SK-N-SH treated with all-trans-retinoic acid at 6 μM for 48 hours (cell line): ENCODE measurements at regions not wholly inside any gene's neighbourhood (a gene's known extent, or its start where the extent isn't known, plus 50 kb on each side); places are given as distances from the start of the nearest gene placed in this dataset.

Source experiments
- ATAC-seq: fragments of 200-7000 bp; cut with Tn5 transposase; 3 replicates; pipeline ENCODE4 v1.9.1; 2020; ENCODE audit warnings: mild to moderate bottlenecking, moderate library complexity
- ARNTL ChIP-seq: fragments of 450-650 bp; formaldehyde crosslinking; IDR thresholded peaks from 2 replicates; pipeline ENCODE4 v1.5.0; 2020; ENCODE audit warnings: low read depth, mild to moderate bottlenecking, moderate library complexity, borderline replicate concordance
- BACH2 ChIP-seq: fragments of 250-450 bp; sonication (Bioruptor Pico); IDR thresholded peaks from 2 replicates; pipeline ENCODE4 v1.9.0; 2021; ENCODE audit warnings: mild to moderate bottlenecking, borderline replicate concordance
- CSDC2 ChIP-seq: fragments of 250-450 bp; sonication (Bioruptor Pico); IDR thresholded peaks from 2 replicates; pipeline ENCODE4 v1.5.0; 2020; ENCODE audit warnings: mild to moderate bottlenecking, moderate library complexity
- ESRRG ChIP-seq: fragments of 250-450 bp; sonication (Bioruptor Pico); IDR thresholded peaks from 2 replicates; pipeline ENCODE4 v1.6.1; 2021; ENCODE audit warnings: mild to moderate bottlenecking
- GLIS3 ChIP-seq: fragments of 250-450 bp; sonication (Bioruptor Pico); IDR thresholded peaks from 2 replicates; pipeline ENCODE4 v1.5.0; 2020; ENCODE audit warnings: mild to moderate bottlenecking, moderate library complexity
- ISL1 ChIP-seq: fragments of 250-450 bp; sonication (Bioruptor Pico); IDR thresholded peaks from 2 replicates; pipeline ENCODE4 v2.1.2; 2022; ENCODE audit warnings: mild to moderate bottlenecking, moderate library complexity
- OSR1 ChIP-seq: fragments of 250-450 bp; sonication (Bioruptor Pico); IDR thresholded peaks from 2 replicates; pipeline ENCODE4 v1.8.0; 2022; ENCODE audit warnings: moderate library complexity, mild to moderate bottlenecking, inconsistent platforms
- PPARA ChIP-seq: fragments of 250-450 bp; sonication (Bioruptor Pico); IDR thresholded peaks from 2 replicates; pipeline ENCODE4 v1.5.0; 2020; ENCODE audit warnings: mild to moderate bottlenecking, borderline replicate concordance
- RARB ChIP-seq: fragments of 250-450 bp; sonication (Bioruptor Pico); IDR thresholded peaks from 2 replicates; pipeline ENCODE4 v1.8.0; 2021; ENCODE audit warnings: mild to moderate bottlenecking, moderate library complexity
- SNAI2 ChIP-seq: fragments of 250-450 bp; sonication (Bioruptor Pico); IDR thresholded peaks from 2 replicates; pipeline ENCODE4 v1.5.0; 2020; ENCODE audit warnings: mild to moderate bottlenecking, moderate library complexity
- TCF4 ChIP-seq: fragments of 250-450 bp; sonication (Bioruptor Pico); IDR thresholded peaks from 2 replicates; pipeline ENCODE4 v1.8.0; 2021; ENCODE audit warnings: mild to moderate bottlenecking, moderate library complexity, borderline replicate concordance
- ZC3H10 ChIP-seq: fragments of 250-450 bp; sonication (Bioruptor Pico); IDR thresholded peaks from 2 replicates; pipeline ENCODE4 v1.5.1; 2021; ENCODE audit warnings: mild to moderate bottlenecking, moderate library complexity
- ZFP3 ChIP-seq: fragments of 250-450 bp; sonication (Bioruptor Pico); IDR thresholded peaks from 2 replicates; pipeline ENCODE4 v1.5.0; 2020; ENCODE audit warnings: mild to moderate bottlenecking, moderate library complexity
- ZFP30 ChIP-seq: fragments of 450-650 bp; formaldehyde crosslinking; IDR thresholded peaks from 2 replicates; pipeline ENCODE4 v1.5.0; 2022; ENCODE audit warnings: mild to moderate bottlenecking, moderate library complexity
- ZNF8 ChIP-seq: fragments of 450-650 bp; formaldehyde crosslinking; IDR thresholded peaks from 2 replicates; pipeline ENCODE4 v1.5.0; 2020; ENCODE audit warnings: mild to moderate bottlenecking, moderate library complexity
- TF ChIP-seq, protein P1 (sequence below): fragments of 250-450 bp; sonication (Bioruptor Pico); IDR thresholded peaks from 2 replicates; pipeline ENCODE4 v1.5.1; 2021; ENCODE audit warnings: mild to moderate bottlenecking, moderate library complexity
- TF ChIP-seq, protein P2 (sequence below): fragments of 250-450 bp; sonication (Bioruptor Pico); IDR thresholded peaks from 2 replicates; pipeline ENCODE4 v1.8.0; 2020; ENCODE audit warnings: mild to moderate bottlenecking, moderate library complexity, borderline replicate concordance
- TF ChIP-seq, protein P3 (sequence below): fragments of 250-450 bp; sonication (Bioruptor Pico); IDR thresholded peaks from 2 replicates; pipeline ENCODE4 v1.5.1; 2020; ENCODE audit warnings: low read depth, mild to moderate bottlenecking, moderate library complexity
- TF ChIP-seq, protein P4 (sequence below): fragments of 250-450 bp; sonication (Bioruptor Pico); IDR thresholded peaks from 2 replicates; pipeline ENCODE4 v1.5.0; 2020; ENCODE audit warnings: mild to moderate bottlenecking, moderate library complexity

DNA sequence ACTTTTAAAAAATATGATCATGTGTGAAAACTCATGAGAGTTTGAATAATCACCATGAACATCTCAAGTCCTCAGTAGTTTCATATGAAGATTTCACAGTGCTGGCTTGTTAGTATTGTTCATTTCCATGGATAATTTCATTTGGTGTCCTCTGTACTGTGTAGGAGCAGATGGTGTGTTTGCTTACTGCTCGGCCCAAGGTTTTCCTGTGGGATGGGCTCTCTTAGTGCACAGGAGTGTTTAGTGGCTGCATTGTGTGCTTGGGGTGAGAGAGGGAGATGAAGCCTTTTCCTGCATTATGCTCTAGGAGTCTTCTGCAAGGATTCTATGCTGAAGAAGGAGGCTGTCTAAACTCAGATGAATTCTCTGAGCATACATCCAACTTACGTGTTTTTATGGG lies 270.6 kb downstream of the SOCS6 start (continued):
- TF ChIP-seq BACH2 (CRISPR knock-in tag) (no peak), OSR1 (CRISPR knock-in tag) (no peak), ZFP3 (CRISPR knock-in tag) (no peak), ZNF8 (CRISPR knock-in tag) (no peak), GLIS3 (CRISPR knock-in tag) (no peak), ARNTL (no peak), SNAI2 (CRISPR knock-in tag) (no peak), ESRRG (CRISPR knock-in tag) (no peak)
- TF ChIP-seq, protein P1, sequence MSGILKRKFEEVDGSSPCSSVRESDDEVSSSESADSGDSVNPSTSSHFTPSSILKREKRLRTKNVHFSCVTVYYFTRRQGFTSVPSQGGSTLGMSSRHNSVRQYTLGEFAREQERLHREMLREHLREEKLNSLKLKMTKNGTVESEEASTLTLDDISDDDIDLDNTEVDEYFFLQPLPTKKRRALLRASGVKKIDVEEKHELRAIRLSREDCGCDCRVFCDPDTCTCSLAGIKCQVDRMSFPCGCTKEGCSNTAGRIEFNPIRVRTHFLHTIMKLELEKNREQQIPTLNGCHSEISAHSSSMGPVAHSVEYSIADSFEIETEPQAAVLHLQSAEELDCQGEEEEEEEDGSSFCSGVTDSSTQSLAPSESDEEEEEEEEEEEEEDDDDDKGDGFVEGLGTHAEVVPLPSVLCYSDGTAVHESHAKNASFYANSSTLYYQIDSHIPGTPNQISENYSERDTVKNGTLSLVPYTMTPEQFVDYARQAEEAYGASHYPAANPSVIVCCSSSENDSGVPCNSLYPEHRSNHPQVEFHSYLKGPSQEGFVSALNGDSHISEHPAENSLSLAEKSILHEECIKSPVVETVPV (CRISPR knock-in tag), result no peak

DNA sequence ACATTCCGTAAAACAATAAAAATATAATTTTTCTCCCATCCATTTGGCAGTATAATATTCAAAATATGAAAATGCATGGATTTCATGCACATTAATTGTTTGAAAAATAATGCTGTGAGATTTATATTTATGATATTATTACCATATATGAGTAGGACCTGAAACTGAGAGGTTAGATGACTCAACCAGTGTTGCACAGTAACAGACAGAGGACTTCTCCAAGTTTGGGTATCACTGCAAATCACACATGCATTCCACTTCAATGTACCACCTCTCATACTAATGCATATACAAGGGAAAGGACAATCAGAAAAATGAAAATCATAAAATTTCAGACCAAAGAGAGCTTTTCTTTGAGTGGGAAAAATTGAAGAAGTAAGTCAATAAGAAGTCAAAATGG lies 269.5 kb downstream of the SOCS6 start:
- TF ChIP-seq RARB (CRISPR knock-in tag) (no peak), PPARA (no peak), ZNF8 (CRISPR knock-in tag) (no peak)
- no peak for ATAC-seq

DNA sequence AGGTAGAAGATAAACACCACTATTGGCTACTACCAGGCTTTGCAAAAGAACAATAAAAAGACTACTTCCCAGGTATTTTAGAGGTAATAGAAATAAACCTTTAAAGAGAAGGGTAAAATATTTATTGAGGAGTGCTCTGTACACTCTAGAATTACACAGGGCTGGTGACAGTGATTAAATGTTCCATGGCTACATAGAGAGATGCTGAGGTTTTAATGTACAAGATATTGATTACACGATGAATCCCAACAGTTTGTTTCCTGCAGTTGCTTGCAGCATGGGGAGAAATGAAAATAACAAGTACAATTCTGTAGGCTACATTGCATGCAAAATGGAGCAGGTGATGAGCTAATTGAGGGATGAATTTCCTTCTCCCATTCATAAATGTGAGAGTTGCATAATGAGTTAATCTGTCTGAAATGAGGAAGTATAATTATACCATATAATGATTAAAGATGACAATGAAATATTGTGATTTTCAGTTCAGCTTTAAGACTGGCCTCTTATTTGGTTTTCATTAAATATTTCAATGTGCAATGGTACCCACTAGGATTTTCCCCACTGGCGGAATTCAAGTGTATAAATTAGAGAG lies 266.1 kb downstream of the SOCS6 start:
- TF ChIP-seq CSDC2 (CRISPR knock-in tag) (no peak), SNAI2 (CRISPR knock-in tag) (no peak), ZFP30 (no peak), ZC3H10 (CRISPR knock-in tag) (no peak), GLIS3 (CRISPR knock-in tag) (no peak), ISL1 (CRISPR knock-in tag) (no peak), ZFP3 (CRISPR knock-in tag) (no peak), BACH2 (CRISPR knock-in tag) (no peak), ZNF8 (CRISPR knock-in tag) (no peak)
- TF ChIP-seq, protein P2, sequence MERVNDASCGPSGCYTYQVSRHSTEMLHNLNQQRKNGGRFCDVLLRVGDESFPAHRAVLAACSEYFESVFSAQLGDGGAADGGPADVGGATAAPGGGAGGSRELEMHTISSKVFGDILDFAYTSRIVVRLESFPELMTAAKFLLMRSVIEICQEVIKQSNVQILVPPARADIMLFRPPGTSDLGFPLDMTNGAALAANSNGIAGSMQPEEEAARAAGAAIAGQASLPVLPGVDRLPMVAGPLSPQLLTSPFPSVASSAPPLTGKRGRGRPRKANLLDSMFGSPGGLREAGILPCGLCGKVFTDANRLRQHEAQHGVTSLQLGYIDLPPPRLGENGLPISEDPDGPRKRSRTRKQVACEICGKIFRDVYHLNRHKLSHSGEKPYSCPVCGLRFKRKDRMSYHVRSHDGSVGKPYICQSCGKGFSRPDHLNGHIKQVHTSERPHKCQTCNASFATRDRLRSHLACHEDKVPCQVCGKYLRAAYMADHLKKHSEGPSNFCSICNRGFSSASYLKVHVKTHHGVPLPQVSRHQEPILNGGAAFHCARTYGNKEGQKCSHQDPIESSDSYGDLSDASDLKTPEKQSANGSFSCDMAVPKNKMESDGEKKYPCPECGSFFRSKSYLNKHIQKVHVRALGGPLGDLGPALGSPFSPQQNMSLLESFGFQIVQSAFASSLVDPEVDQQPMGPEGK (CRISPR knock-in tag), result no peak
- TF ChIP-seq, protein P3, sequence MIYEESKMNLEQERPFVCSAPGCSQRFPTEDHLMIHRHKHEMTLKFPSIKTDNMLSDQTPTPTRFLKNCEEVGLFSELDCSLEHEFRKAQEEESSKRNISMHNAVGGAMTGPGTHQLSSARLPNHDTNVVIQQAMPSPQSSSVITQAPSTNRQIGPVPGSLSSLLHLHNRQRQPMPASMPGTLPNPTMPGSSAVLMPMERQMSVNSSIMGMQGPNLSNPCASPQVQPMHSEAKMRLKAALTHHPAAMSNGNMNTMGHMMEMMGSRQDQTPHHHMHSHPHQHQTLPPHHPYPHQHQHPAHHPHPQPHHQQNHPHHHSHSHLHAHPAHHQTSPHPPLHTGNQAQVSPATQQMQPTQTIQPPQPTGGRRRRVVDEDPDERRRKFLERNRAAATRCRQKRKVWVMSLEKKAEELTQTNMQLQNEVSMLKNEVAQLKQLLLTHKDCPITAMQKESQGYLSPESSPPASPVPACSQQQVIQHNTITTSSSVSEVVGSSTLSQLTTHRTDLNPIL, result no peak
- TF ChIP-seq, protein P4, sequence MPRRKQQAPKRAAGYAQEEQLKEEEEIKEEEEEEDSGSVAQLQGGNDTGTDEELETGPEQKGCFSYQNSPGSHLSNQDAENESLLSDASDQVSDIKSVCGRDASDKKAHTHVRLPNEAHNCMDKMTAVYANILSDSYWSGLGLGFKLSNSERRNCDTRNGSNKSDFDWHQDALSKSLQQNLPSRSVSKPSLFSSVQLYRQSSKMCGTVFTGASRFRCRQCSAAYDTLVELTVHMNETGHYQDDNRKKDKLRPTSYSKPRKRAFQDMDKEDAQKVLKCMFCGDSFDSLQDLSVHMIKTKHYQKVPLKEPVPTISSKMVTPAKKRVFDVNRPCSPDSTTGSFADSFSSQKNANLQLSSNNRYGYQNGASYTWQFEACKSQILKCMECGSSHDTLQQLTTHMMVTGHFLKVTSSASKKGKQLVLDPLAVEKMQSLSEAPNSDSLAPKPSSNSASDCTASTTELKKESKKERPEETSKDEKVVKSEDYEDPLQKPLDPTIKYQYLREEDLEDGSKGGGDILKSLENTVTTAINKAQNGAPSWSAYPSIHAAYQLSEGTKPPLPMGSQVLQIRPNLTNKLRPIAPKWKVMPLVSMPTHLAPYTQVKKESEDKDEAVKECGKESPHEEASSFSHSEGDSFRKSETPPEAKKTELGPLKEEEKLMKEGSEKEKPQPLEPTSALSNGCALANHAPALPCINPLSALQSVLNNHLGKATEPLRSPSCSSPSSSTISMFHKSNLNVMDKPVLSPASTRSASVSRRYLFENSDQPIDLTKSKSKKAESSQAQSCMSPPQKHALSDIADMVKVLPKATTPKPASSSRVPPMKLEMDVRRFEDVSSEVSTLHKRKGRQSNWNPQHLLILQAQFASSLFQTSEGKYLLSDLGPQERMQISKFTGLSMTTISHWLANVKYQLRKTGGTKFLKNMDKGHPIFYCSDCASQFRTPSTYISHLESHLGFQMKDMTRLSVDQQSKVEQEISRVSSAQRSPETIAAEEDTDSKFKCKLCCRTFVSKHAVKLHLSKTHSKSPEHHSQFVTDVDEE, result no peak
- ATAC-seq, result no peak

DNA sequence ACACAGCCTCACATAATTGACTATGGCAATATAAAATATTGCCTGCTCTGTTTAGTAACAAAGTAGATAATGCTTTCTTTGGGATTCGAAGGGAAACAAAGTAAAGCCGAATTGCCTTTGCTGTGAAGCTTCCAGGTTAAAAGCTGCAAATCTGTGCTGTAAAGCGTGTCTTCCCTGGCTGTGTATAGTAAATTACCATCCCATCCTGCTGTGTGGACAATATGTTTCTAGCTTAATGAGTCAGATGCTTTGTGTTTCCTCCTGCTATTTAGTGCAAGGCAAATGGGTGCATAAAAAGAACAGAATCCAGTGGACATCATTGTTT lies 265.1 kb downstream of the SOCS6 start:
- TF ChIP-seq, protein P3, result no peak
- 0 out of 2 replicates have a peak, but pooled peaks have one; percentile 38 for TF ChIP-seq GLIS3 (CRISPR knock-in tag)
- TF ChIP-seq TCF4 (CRISPR knock-in tag), result 0 out of 2 replicates have a peak, but pooled peaks have one; percentile 2
- TF ChIP-seq CSDC2 (CRISPR knock-in tag), result no peak
- no peak for TF ChIP-seq ZFP30
- TF ChIP-seq, all 23 proteins: peak for 2
- ATAC-seq, result no peak; the same call in 2 of the 3 replicates
